Keratinocyte (primary cell): ENCODE measurements at regions not wholly inside any gene's neighbourhood (a gene's known extent, or its start where the extent isn't known, plus 50 kb on each side); places are given as distances from the start of the nearest gene placed in this dataset.

Source experiments
- DNase-seq: peaks from one replicate; pipeline ENCODE4 v3.0.0-alpha.2; 2011; ENCODE audit warnings: low read depth, missing footprints, low spot score
- FAIRE-seq: peaks from 2 replicates; lab custom pipeline; 2011; peaks lifted over from hg19 to GRCh38; lab: Jason Lieb, UNC
- H2AFZ ChIP-seq: 2 replicates; pipeline ENCODE4 v1.6.0; 2012; ENCODE audit warnings: low read length, control low read depth, inconsistent platforms; ENCODE audit not compliant: control insufficient read depth
- H3K27ac ChIP-seq: 2 replicates; pipeline ENCODE4 v1.5.1; 2011; ENCODE audit warnings: low read length; ENCODE audit not compliant: control insufficient read depth, insufficient read depth
- H3K27me3 ChIP-seq: 3 replicates; pipeline ENCODE4 v1.6.0; 2011; ENCODE audit warnings: low read length; ENCODE audit not compliant: control insufficient read depth, insufficient read depth; ENCODE audit errors: extremely low read depth
- H3K36me3 ChIP-seq, 2 experiments: 2 replicates in 1 of 2; 3 replicates in 1 of 2; pipeline ENCODE4 v1.5.1; 2011; ENCODE audit warnings: low read length in 2 of 2, mild to moderate bottlenecking in 1 of 2; ENCODE audit not compliant: control insufficient read depth in 2 of 2, insufficient read depth in 2 of 2; ENCODE audit errors: extremely low read depth in 1 of 2
- H3K4me1 ChIP-seq: 3 replicates; pipeline ENCODE4 v1.5.1; 2011; ENCODE audit warnings: low read length; ENCODE audit not compliant: control insufficient read depth, insufficient read depth; ENCODE audit errors: extremely low read depth
- H3K4me2 ChIP-seq: 3 replicates; pipeline ENCODE4 v1.6.0; 2011; ENCODE audit warnings: low read depth, low read length; ENCODE audit not compliant: control insufficient read depth, insufficient read depth; ENCODE audit errors: extremely low read depth
- H3K4me3 ChIP-seq, 3 experiments: fragments of 200-600 bp in 1 of 3; sonication (generic) in 1 of 3; 2 replicates in 2 of 3; 3 replicates in 1 of 3; pipeline ENCODE4 v1.5.1; 2011 to 2016; ENCODE audit warnings: low read length in 3 of 3, mild to moderate bottlenecking in 3 of 3, control low read depth in 2 of 3, inconsistent platforms in 1 of 3, low read depth in 1 of 3, mixed read lengths in 1 of 3, mixed run types in 1 of 3, moderate library complexity in 1 of 3; ENCODE audit not compliant: control insufficient read depth in 2 of 3, insufficient read depth in 2 of 3; ENCODE audit errors: extremely low read depth in 1 of 3
- H3K79me2 ChIP-seq: 2 replicates; pipeline ENCODE4 v1.6.0; 2012; ENCODE audit warnings: low read length; ENCODE audit not compliant: control insufficient read depth, insufficient read depth
- H3K9ac ChIP-seq: 3 replicates; pipeline ENCODE4 v1.6.0; 2011; ENCODE audit warnings: low read length; ENCODE audit not compliant: control insufficient read depth, insufficient read depth; ENCODE audit errors: extremely low read depth
- H3K9me1 ChIP-seq: 3 replicates; pipeline ENCODE4 v1.6.0; 2011; ENCODE audit warnings: low read length; ENCODE audit not compliant: control insufficient read depth, insufficient read depth; ENCODE audit errors: extremely low read depth
- H3K9me3 ChIP-seq: 2 replicates; pipeline ENCODE4 v1.5.1; 2012; ENCODE audit warnings: low read depth, low read length; ENCODE audit not compliant: control insufficient read depth
- H4K20me1 ChIP-seq: 3 replicates; pipeline ENCODE4 v1.6.0; 2011; ENCODE audit warnings: low read length; ENCODE audit not compliant: control insufficient read depth, insufficient read depth; ENCODE audit errors: extremely low read depth
- CTCF ChIP-seq, 3 experiments: IDR thresholded peaks in 1 of 3; conservative IDR thresholded peaks in 1 of 3; optimal IDR thresholded peaks in 1 of 3; 2 replicates in 2 of 3; 3 replicates in 1 of 3; pipeline versions ENCODE3 to v1.5.1; 2011; ENCODE audit warnings: low read length in 3 of 3, mild to moderate bottlenecking in 3 of 3, moderate library complexity in 2 of 3, control low read depth in 1 of 3, inconsistent platforms in 1 of 3; ENCODE audit not compliant: insufficient read depth in 2 of 3; ENCODE audit errors: extremely low read depth in 1 of 3
- EZH2 ChIP-seq: IDR thresholded peaks from one replicate; pipeline ENCODE4 v1.6.1; 2012; ENCODE audit warnings: inconsistent platforms, mild to moderate bottlenecking, low read length, moderate library complexity
- dilution Hi-C: fragments of 300-500 bp; cut with MboI; formaldehyde crosslinking; loops from one replicate; pipeline ENCODE4 v1.7.0; 2020; ENCODE audit warnings: low sequenced_read_pairs; ENCODE audit not compliant: extremely low pct_ligation_motif_present

DNA sequence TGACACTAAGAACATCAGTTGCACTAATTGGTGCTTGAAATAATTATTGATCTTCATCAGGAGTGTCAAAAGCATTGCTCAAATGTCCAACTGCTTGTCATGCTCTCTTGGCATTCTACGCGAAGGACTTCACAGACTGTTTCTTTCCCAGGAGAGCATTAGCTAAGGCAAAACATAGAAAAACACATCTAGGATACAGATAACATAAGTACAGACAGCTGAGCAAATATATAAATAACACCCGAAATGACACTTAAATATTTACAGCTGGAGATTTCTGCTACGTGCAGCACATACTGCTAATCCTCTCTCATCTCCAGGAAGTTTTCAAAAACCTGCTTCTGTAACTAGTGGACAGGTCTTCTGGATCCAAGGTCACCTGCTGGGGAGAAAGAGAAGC lies 120.0 kb upstream of the PRMT8 start:
- Histone ChIP-seq H3K27me3 (peaks cover 14% of the 10 kb centered on the region), H3K27ac (no peak overlapping the region), H3K9me3 (no peaks in the 10 kb centered on the region), H3K4me1 (no peaks in the 10 kb centered on the region), H3K9ac (no peak overlapping the region), H3K36me3 (no peaks in the 10 kb centered on the region), H3K79me2 (no peaks in the 10 kb centered on the region), H3K4me2 (no peak overlapping the region), H4K20me1 (no peaks in the 10 kb centered on the region), H3K4me3 (no peak overlapping the region), H3K9me1 (no peaks in the 10 kb centered on the region), H2AFZ (no peak overlapping the region)
- no peak for TF ChIP-seq EZH2
- TF ChIP-seq CTCF (optimal IDR thresholded peaks at IDR 0.05 in 1 of 3, IDR thresholded peaks at IDR 0.05 in 1 of 3, conservative IDR thresholded peaks at IDR 0.05 in 1 of 3; ENCODE audit: extremely low read depth in 1 of 3, insufficient read depth in 2 of 3, low read length in 3 of 3), result no peak
- FAIRE-seq, result no peak
- dilution Hi-C loops, result no loop called here
- no peak for DNase-seq

- Histone ChIP-seq H4K20me1 (no peaks in the 10 kb centered on the region), H3K9me1 (no peaks in the 10 kb centered on the region), H2AFZ (no peak overlapping the region), H3K27ac (no peak overlapping the region), H3K79me2 (no peaks in the 10 kb centered on the region), H3K27me3 (peaks cover under 1% of the 10 kb centered on the region), H3K9ac (no peak overlapping the region), H3K9me3 (no peaks in the 10 kb centered on the region), H3K4me3 (no peak overlapping the region), H3K4me2 (no peak overlapping the region), H3K36me3 (no peaks in the 10 kb centered on the region), H3K4me1 (peaks cover 7% of the 10 kb centered on the region)
- TF ChIP-seq CTCF (optimal IDR thresholded peaks at IDR 0.05 in 1 of 3, IDR thresholded peaks at IDR 0.05 in 1 of 3, conservative IDR thresholded peaks at IDR 0.05 in 1 of 3; ENCODE audit: extremely low read depth in 1 of 3, insufficient read depth in 2 of 3, low read length in 3 of 3), result no peak
- no peak for TF ChIP-seq EZH2
- no peak for DNase-seq
- no peak for FAIRE-seq
- dilution Hi-C loops, result no loop called here
Observed at GRCh38 chr12:3375326-3375725, 115.7 kb upstream of the PRMT8 start.
